GM10266 (cell line): ENCODE measurements at regions not wholly inside any gene's neighbourhood (a gene's known extent, or its start where the extent isn't known, plus 50 kb on each side); places are given as distances from the start of the nearest gene placed in this dataset.
"Not testable (repeated sequence)": the region's sequence is repeated elsewhere in the genome, so short reads cannot be mapped to it uniquely, and the experiment has no call there.

Experiments
- DNase-seq: peaks from one replicate; pipeline ENCODE4 v3.0.0; 2012; ENCODE audit errors: extremely low spot score
- TF ChIP-seq, protein P1 (sequence below): IDR thresholded peaks from 2 replicates; pipeline ENCODE4 v1.5.1; 2012; ENCODE audit warnings: mild to moderate bottlenecking, low read depth; ENCODE audit not compliant: control insufficient read depth, insufficient read depth; ENCODE audit errors: missing control alignments

DNA sequence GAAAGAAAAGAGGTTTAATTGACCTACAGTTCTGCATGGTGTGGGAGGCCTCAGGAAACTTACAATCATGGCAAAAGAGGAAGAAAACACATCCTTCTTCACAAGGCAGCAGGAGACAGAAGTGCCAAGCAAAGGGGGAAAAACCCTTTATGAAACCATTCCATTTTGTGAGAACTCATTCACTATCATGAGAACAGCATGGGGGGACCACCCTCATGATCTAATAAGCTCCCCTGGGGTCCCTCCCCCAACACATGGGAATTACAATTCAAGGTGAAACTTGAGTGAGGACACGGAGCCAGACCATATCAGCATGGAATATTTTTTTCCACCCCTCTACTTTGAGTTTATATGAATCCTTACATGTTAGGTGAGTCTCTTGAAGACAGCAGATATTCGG is 173.7 kb downstream of the PHF2 start:
- TF ChIP-seq, protein P1, sequence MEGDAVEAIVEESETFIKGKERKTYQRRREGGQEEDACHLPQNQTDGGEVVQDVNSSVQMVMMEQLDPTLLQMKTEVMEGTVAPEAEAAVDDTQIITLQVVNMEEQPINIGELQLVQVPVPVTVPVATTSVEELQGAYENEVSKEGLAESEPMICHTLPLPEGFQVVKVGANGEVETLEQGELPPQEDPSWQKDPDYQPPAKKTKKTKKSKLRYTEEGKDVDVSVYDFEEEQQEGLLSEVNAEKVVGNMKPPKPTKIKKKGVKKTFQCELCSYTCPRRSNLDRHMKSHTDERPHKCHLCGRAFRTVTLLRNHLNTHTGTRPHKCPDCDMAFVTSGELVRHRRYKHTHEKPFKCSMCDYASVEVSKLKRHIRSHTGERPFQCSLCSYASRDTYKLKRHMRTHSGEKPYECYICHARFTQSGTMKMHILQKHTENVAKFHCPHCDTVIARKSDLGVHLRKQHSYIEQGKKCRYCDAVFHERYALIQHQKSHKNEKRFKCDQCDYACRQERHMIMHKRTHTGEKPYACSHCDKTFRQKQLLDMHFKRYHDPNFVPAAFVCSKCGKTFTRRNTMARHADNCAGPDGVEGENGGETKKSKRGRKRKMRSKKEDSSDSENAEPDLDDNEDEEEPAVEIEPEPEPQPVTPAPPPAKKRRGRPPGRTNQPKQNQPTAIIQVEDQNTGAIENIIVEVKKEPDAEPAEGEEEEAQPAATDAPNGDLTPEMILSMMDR: no peak
- no peak for DNase-seq

DNA sequence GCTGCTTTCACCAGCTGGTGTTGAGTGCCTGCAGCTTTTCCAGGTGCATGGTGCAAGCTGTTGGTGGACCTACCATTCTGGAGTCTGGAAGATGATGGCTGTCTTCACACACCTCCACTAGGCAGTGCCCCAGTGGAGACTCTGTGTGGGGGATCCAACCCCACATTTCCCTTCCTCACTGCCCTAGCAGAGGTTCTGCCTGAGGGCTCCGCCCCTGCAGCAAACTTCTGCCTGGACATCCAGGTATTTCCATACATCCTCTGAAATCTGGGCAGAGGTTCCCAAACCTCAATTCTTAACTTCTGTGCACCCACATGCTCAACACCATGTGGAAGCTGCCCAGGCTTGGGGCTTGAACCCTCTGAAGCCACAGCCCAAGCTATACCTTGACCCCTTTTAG is 172.4 kb downstream of the PHF2 start:
- DNase-seq: not testable (repeated sequence)

DNA sequence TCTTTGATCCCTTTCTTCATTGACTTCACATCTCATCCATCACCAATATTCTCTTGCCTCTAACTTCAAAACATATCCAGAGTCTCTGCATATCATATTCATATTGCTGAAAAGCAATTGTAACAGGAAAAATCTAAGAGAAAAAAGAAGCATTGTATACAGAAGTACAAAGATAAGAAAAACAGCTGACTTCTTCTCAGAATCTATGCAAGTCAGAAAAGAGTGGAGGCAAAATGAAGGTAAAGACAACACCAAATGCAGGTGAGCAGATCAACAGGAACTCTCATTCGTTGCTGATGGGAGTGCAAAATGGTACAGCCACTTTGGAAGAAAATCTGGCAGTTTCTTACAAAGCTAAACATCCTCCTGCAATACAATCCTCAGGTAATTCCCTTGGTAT is 155.6 kb downstream of the PHF2 start:
- TF ChIP-seq, protein P1: no peak
- no peak for DNase-seq

DNA sequence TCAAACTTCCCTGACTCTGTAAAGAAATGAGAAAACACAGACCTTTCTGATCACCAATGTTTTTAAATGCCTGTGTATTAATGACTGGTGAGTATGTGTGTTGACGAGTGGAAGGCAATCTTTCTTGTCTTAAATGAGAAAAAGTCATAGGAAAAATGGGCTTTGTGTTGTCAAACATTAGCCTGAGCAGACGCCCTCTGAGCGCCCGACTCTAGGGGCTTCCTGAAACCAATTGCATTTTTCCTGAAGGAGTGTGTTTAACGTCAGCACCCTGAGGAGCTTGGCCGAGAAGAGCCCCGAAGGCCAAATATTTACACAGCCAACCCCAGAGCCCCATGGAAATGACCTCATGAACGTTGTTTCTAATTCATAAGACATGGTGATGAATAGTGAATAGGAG is 154.3 kb downstream of the PHF2 start:
- no peak for DNase-seq
- TF ChIP-seq, protein P1: no peak

DNA sequence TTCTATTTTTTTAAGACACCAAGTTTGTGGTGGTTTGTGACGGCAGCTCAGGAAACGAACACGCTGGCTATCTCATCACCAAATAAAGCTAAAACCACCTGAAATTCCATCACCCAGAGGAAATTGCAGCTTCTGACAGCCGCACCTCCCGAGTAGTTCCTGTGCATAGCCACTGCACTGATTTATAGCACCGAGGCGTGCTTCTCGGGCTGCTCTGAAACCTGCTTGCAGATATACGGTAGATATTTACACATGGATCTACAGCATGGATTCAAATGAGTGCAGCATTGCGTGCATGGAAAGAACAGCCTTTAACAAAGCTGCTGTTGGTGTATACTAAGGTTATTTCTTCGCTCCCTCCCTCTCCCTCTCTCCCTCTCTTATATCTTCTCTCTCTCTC is 153.8 kb downstream of the PHF2 start:
- TF ChIP-seq, protein P1: no peak
- DNase-seq: no peak
